ENCODE measurements at regions not wholly inside any gene's neighbourhood (a gene's known extent, or its start where the extent isn't known, plus 50 kb on each side); places are given as distances from the start of the nearest gene placed in this dataset.

GRCh38 chr18:8554354-8554753 lies 54.9 kb upstream of the RAB12 start:
- TF ChIP-seq CTCF (IDR thresholded peaks at IDR 0.05 in 2 of 3, conservative IDR thresholded peaks at IDR 0.05 in 1 of 3; ENCODE audit: borderline replicate concordance in 1 of 3, insufficient read depth in 1 of 3, low read depth in 2 of 3, low read length in 2 of 3) (no peak), RAD21 (IDR thresholded peaks at IDR 0.05; ENCODE audit: low read depth) (no peak)
